ENCODE measurements at regions not wholly inside any gene's neighbourhood (a gene's known extent, or its start where the extent isn't known, plus 50 kb on each side); places are given as distances from the start of the nearest gene placed in this dataset.

DNA sequence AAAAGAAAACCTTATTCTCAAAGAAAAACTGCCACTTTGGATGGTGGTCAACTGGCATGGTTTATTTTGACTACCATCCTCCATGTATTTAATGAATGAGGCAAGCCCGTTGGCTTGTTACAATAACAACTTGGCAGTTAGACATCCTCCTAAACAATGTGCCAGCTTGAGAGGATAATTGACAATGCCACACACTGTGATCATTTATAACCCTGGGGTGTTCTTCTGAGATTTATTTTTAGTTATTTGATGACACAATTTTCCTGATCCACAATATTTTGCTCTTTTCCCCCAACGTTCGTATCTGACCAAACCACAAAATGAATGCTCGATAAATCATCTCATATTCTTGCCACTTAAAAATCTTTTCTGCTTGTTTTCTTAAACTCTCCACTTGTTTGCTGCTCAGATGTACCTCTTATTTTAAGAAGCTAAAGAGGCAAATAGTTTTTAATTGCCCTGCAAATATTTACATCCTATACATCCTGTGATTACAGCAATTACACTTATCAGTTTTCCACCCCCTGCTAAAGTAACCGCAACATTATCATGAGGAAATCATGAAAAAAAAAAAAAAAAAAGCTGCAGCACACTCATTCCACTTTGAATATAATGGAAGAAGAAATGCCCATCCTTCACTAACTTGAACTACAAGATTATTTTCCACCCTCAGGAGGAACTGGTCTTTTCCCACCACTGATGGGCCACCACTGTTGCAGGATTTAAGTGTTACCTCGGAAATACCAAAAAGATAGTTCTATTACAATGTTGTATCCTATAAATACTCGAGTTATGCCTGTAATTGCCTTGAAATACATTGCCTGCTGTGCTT is 119.9 kb downstream of the MBL2 start:
- Histone ChIP-seq H3K4ac (ENCODE audit: low read depth in 1 of 2, low read length in 2 of 2) (no peak overlapping the region), H3K14ac (ENCODE audit: low read length in 2 of 2) (no peak overlapping the region), H3K4me2 (ENCODE audit: low read length, poor library complexity, severe bottlenecking) (no peak overlapping the region), H3K9ac (ENCODE audit: low read length) (no peak overlapping the region), H3K23ac (ENCODE audit: low read length in 2 of 2) (no peak overlapping the region), H3K4me1 (ENCODE audit: control insufficient read depth, insufficient read depth, low read depth, low read length) (no peaks in the 10 kb centered on the region), H2AK5ac (ENCODE audit: low read length, severe bottlenecking) (no peak overlapping the region), H3K36me3 (ENCODE audit: control insufficient read depth in 1 of 2, insufficient read depth in 2 of 2, low read depth in 1 of 2, low read length in 2 of 2) (no peaks in the 10 kb centered on the region), H3K27me3 (ENCODE audit: control insufficient read depth in 1 of 2, insufficient read depth in 1 of 2, low read length in 2 of 2) (no peaks in the 10 kb centered on the region), H3K18ac (ENCODE audit: low read depth in 1 of 2, low read length in 2 of 2) (no peak overlapping the region), H2BK12ac (ENCODE audit: low read length in 2 of 2) (no peak overlapping the region), H2BK5ac (ENCODE audit: low read depth, low read length, poor library complexity, severe bottlenecking) (no peak overlapping the region), H3K9me3 (ENCODE audit: control insufficient read depth, low read length) (no peaks in the 10 kb centered on the region), H4K91ac (ENCODE audit: low read length) (no peak overlapping the region), H2BK15ac (ENCODE audit: low read depth, poor library complexity, severe bottlenecking) (no peak overlapping the region), H4K8ac (ENCODE audit: low read length) (no peak overlapping the region), H2BK120ac (ENCODE audit: low read depth, low read length) (no peak overlapping the region), H2AFZ (ENCODE audit: low read depth, low read length) (no peak overlapping the region), H3K27ac (ENCODE audit: low read length, poor library complexity, severe bottlenecking) (no peak overlapping the region), H3K79me1 (replicated peaks; ENCODE audit: low read length, poor library complexity, severe bottlenecking) (no peaks in the 10 kb centered on the region), H3K4me3 (ENCODE audit: insufficient read depth in 1 of 2, low read depth in 1 of 2, low read length in 2 of 2) (no peak overlapping the region)
- WGBS = 64% methylated on average over 6 of the region's 7 CpGs
- peak; percentile 37 for DNase-seq

DNA sequence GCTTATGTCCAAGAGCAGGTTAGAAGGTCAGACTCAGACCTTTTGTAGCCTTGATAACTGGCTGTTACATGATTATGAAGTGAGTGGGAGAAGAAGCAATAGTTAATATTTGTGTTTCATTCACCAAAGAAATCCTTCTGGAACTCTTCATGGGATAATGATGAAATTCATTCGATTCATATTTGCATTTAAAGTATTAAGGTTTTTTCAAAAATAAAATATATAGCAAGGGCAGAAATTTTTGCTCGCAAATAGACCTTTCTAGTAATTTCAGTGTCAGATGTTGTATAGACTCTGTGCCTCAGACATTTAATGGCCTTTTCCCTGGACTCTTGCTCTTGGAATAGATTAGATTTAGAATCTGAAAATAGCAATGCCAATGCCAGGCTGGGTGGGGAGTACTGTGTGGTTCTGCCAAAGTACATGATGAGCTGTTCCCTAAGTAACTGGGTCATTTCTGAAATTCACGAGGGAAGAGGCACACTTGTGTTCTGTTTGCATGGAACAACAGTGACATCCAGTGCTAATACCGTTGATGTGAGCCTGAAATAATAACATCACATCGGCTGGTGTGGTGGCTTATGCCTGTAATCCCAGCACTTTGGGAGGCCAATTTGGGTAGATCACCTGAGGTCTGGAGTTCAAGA is 119.2 kb downstream of the MBL2 start:
- H2BK5ac ChIP-seq (ENCODE audit: low read depth, low read length, poor library complexity, severe bottlenecking) = no peak overlapping the region
- H2AFZ ChIP-seq (ENCODE audit: low read depth, low read length) = no peak overlapping the region
- H3K27me3 ChIP-seq (ENCODE audit: control insufficient read depth in 1 of 2, insufficient read depth in 1 of 2, low read length in 2 of 2) = no peaks in the 10 kb centered on the region
- no peak overlapping the region for H3K9ac ChIP-seq (ENCODE audit: low read length)
- no peak overlapping the region for H3K4me3 ChIP-seq (ENCODE audit: insufficient read depth in 1 of 2, low read depth in 1 of 2, low read length in 2 of 2)
- H2AK5ac ChIP-seq (ENCODE audit: low read length, severe bottlenecking) = no peak overlapping the region
- WGBS = 93% methylated on average over 4 of the region's 5 CpGs
- no peak overlapping the region for H3K23ac ChIP-seq (ENCODE audit: low read length in 2 of 2)
- no peak overlapping the region for H3K14ac ChIP-seq (ENCODE audit: low read length in 2 of 2)
- H3K27ac ChIP-seq (ENCODE audit: low read length, poor library complexity, severe bottlenecking) = no peak overlapping the region
- H2BK12ac ChIP-seq (ENCODE audit: low read length in 2 of 2) = peak overlapping the region in 1 of 2 experiments; percentile 63
- no peaks in the 10 kb centered on the region for H3K79me1 ChIP-seq (replicated peaks; ENCODE audit: low read length, poor library complexity, severe bottlenecking)
- no peak overlapping the region for H4K91ac ChIP-seq (ENCODE audit: low read length)
- no peak overlapping the region for H3K4me2 ChIP-seq (ENCODE audit: low read length, poor library complexity, severe bottlenecking)
- no peak overlapping the region for H2BK15ac ChIP-seq (ENCODE audit: low read depth, poor library complexity, severe bottlenecking)
- H3K4ac ChIP-seq (ENCODE audit: low read depth in 1 of 2, low read length in 2 of 2) = no peak overlapping the region
- no peak overlapping the region for H2BK120ac ChIP-seq (ENCODE audit: low read depth, low read length)
- no peaks in the 10 kb centered on the region for H3K4me1 ChIP-seq (ENCODE audit: control insufficient read depth, insufficient read depth, low read depth, low read length)
- peak overlapping the region in 1 of 2 experiments; percentile 52 for H3K18ac ChIP-seq (ENCODE audit: low read depth in 1 of 2, low read length in 2 of 2)
- H3K36me3 ChIP-seq (ENCODE audit: control insufficient read depth in 1 of 2, insufficient read depth in 2 of 2, low read depth in 1 of 2, low read length in 2 of 2) = no peaks in the 10 kb centered on the region
- no peak overlapping the region for H4K8ac ChIP-seq (ENCODE audit: low read length)
- no peak for DNase-seq
- no peaks in the 10 kb centered on the region for H3K9me3 ChIP-seq (ENCODE audit: control insufficient read depth, low read length)

DNA sequence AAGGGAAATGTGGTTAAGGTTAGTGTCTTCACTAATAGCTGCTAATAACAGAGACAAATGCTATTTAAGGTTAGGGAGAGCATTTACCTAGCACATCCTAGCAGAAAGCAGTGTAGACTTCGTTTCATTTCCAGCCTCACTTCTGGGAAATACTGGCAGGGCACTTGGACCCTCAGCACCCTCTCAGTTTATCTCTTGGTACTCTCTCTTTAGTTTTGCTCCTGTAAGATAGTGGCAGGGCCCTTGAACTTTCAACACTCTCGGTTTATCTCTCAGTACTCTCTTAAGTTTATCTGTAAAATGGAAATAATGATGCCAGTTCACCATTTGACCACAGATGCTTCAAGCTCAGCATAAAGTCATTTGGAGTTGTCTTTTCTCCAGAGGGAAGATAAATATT is 118.4 kb downstream of the MBL2 start:
- Histone ChIP-seq H4K8ac (ENCODE audit: low read length) (no peak overlapping the region), H3K4me3 (ENCODE audit: insufficient read depth in 1 of 2, low read depth in 1 of 2, low read length in 2 of 2) (no peak overlapping the region), H3K23ac (ENCODE audit: low read length in 2 of 2) (no peak overlapping the region), H3K4ac (ENCODE audit: low read depth in 1 of 2, low read length in 2 of 2) (no peak overlapping the region), H2BK12ac (ENCODE audit: low read length in 2 of 2) (no peak overlapping the region), H3K9me3 (ENCODE audit: control insufficient read depth, low read length) (no peaks in the 10 kb centered on the region), H2BK5ac (ENCODE audit: low read depth, low read length, poor library complexity, severe bottlenecking) (no peak overlapping the region), H2BK15ac (ENCODE audit: low read depth, poor library complexity, severe bottlenecking) (no peak overlapping the region), H3K14ac (ENCODE audit: low read length in 2 of 2) (no peak overlapping the region), H2AK5ac (ENCODE audit: low read length, severe bottlenecking) (no peak overlapping the region), H3K79me1 (replicated peaks; ENCODE audit: low read length, poor library complexity, severe bottlenecking) (no peaks in the 10 kb centered on the region), H4K91ac (ENCODE audit: low read length) (no peak overlapping the region), H3K4me2 (ENCODE audit: low read length, poor library complexity, severe bottlenecking) (no peak overlapping the region), H3K4me1 (ENCODE audit: control insufficient read depth, insufficient read depth, low read depth, low read length) (no peaks in the 10 kb centered on the region), H3K36me3 (ENCODE audit: control insufficient read depth in 1 of 2, insufficient read depth in 2 of 2, low read depth in 1 of 2, low read length in 2 of 2) (no peaks in the 10 kb centered on the region), H2BK120ac (ENCODE audit: low read depth, low read length) (no peak overlapping the region), H3K18ac (ENCODE audit: low read depth in 1 of 2, low read length in 2 of 2) (peak overlapping the region in 1 of 2 experiments; percentile 40), H3K27me3 (ENCODE audit: control insufficient read depth in 1 of 2, insufficient read depth in 1 of 2, low read length in 2 of 2) (no peaks in the 10 kb centered on the region), H3K27ac (ENCODE audit: low read length, poor library complexity, severe bottlenecking) (no peak overlapping the region), H2AFZ (ENCODE audit: low read depth, low read length) (no peak overlapping the region), H3K9ac (ENCODE audit: low read length) (no peak overlapping the region)
- no peak for DNase-seq
- 100% methylated on average over 1 of the region's 2 CpGs for WGBS

DNA sequence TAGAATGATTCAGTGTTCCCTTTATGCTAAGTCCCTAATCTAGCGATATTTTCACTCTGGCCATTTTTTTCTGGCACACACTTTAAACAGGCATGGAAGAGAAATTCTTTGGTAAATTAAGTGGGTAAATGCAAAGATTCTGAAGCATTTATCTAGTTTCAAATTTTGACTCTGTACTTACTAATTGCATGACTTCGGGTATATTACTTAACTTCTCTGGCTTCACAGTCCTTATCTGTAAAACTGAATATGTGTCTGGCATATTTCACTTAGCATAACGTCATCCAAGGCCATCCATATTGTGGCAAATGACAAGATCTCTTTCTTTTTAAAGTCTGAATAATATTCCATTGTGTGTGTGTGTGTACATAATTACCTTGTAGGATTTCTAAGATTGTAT is 114.5 kb downstream of the MBL2 start:
- Histone ChIP-seq H4K91ac (ENCODE audit: low read length) (no peak overlapping the region), H3K4me2 (ENCODE audit: low read length, poor library complexity, severe bottlenecking) (no peak overlapping the region), H3K9ac (ENCODE audit: low read length) (no peak overlapping the region), H2AK5ac (ENCODE audit: low read length, severe bottlenecking) (no peak overlapping the region), H3K4ac (ENCODE audit: low read depth in 1 of 2, low read length in 2 of 2) (no peak overlapping the region), H2BK120ac (ENCODE audit: low read depth, low read length) (no peak overlapping the region), H3K4me3 (ENCODE audit: insufficient read depth in 1 of 2, low read depth in 1 of 2, low read length in 2 of 2) (no peak overlapping the region), H3K23ac (ENCODE audit: low read length in 2 of 2) (no peak overlapping the region), H2BK5ac (ENCODE audit: low read depth, low read length, poor library complexity, severe bottlenecking) (no peak overlapping the region), H3K18ac (ENCODE audit: low read depth in 1 of 2, low read length in 2 of 2) (no peak overlapping the region), H3K4me1 (ENCODE audit: control insufficient read depth, insufficient read depth, low read depth, low read length) (no peaks in the 10 kb centered on the region), H3K79me1 (replicated peaks; ENCODE audit: low read length, poor library complexity, severe bottlenecking) (no peaks in the 10 kb centered on the region), H2AFZ (ENCODE audit: low read depth, low read length) (no peak overlapping the region), H3K27ac (ENCODE audit: low read length, poor library complexity, severe bottlenecking) (no peak overlapping the region), H3K14ac (ENCODE audit: low read length in 2 of 2) (no peak overlapping the region), H2BK15ac (ENCODE audit: low read depth, poor library complexity, severe bottlenecking) (no peak overlapping the region), H3K27me3 (ENCODE audit: control insufficient read depth in 1 of 2, insufficient read depth in 1 of 2, low read length in 2 of 2) (peaks cover 0 to 3% of the 10 kb centered on the region in 2 experiments), H3K9me3 (ENCODE audit: control insufficient read depth, low read length) (no peaks in the 10 kb centered on the region), H4K8ac (ENCODE audit: low read length) (no peak overlapping the region), H3K36me3 (ENCODE audit: control insufficient read depth in 1 of 2, insufficient read depth in 2 of 2, low read depth in 1 of 2, low read length in 2 of 2) (no peaks in the 10 kb centered on the region), H2BK12ac (ENCODE audit: low read length in 2 of 2) (no peak overlapping the region)
- DNase-seq = peak; percentile 30
- no CpG with 5 or more reads among the region's 3 CpGs for WGBS

All from mesenchymal stem cell (in vitro differentiated cells and primary cell).